HUES64 (cell line): ENCODE measurements at regions not wholly inside any gene's neighbourhood (a gene's known extent, or its start where the extent isn't known, plus 50 kb on each side); places are given as distances from the start of the nearest gene placed in this dataset.

Experiments
- H3K27ac ChIP-seq: 2 replicates; pipeline ENCODE4 v1.7.0; 2013; ENCODE audit warnings: low read depth, low read length, inconsistent platforms
- H3K27me3 ChIP-seq: 2 replicates; pipeline ENCODE4 v1.6.1; 2013; ENCODE audit warnings: mild to moderate bottlenecking, low read length; ENCODE audit not compliant: insufficient read depth
- H3K36me3 ChIP-seq: 2 replicates; pipeline ENCODE4 v1.6.1; 2013; ENCODE audit warnings: mild to moderate bottlenecking, low read length; ENCODE audit not compliant: insufficient read depth
- H3K4me1 ChIP-seq: 2 replicates; pipeline ENCODE4 v1.6.1; 2013; ENCODE audit warnings: mild to moderate bottlenecking, low read length, moderate library complexity; ENCODE audit not compliant: insufficient read depth
- H3K4me3 ChIP-seq: 2 replicates; pipeline ENCODE4 v1.5.1; 2013; ENCODE audit warnings: mild to moderate bottlenecking, low read length, moderate library complexity
- H3K9ac ChIP-seq: 2 replicates; pipeline ENCODE4 v1.6.1; 2013; ENCODE audit warnings: mild to moderate bottlenecking, low read depth, low read length
- H3K9me3 ChIP-seq: 2 replicates; pipeline ENCODE4 v1.6.1; 2013; ENCODE audit warnings: low read depth, low read length; ENCODE audit not compliant: insufficient read depth
- WGBS: fragments of 150-250, 120-280 bp; methylation state at CpG from one replicate; pipeline ENCODE4 v1.1.7; 2013; ENCODE audit warnings: missing lambda C conversion rate; 5-methylcytosine and 5-hydroxymethylcytosine counted together

DNA sequence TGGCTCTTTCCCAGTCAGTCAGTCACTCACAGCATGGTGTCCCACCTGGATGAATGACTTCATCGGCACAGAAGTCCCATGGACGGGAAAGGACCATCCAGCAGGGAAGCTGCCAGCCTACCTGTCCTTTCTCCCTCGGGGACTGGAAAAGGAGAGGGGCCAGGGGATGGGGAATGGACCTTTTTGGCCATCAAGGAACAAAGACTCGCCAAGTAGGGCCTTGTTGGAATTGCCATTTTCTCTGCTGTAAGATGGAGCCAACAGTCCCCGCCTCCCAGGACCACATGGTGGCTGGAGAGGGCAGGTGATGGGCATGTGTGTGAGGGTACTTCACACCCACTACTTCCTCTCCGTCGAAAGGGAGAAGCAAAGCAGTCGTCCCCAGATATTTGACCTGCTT, 67.8 kb upstream of the LHX1 start:
- WGBS: 80% methylated on average over 8 of the region's 8 CpGs
- Histone ChIP-seq H3K4me3 (no peak overlapping the region), H3K36me3 (no peaks in the 10 kb centered on the region), H3K4me1 (peaks cover 3% of the 10 kb centered on the region; the same call in 1 of the 2 replicates), H3K9ac (no peak overlapping the region), H3K9me3 (no peaks in the 10 kb centered on the region), H3K27me3 (no peaks in the 10 kb centered on the region), H3K27ac (no peak overlapping the region)

DNA sequence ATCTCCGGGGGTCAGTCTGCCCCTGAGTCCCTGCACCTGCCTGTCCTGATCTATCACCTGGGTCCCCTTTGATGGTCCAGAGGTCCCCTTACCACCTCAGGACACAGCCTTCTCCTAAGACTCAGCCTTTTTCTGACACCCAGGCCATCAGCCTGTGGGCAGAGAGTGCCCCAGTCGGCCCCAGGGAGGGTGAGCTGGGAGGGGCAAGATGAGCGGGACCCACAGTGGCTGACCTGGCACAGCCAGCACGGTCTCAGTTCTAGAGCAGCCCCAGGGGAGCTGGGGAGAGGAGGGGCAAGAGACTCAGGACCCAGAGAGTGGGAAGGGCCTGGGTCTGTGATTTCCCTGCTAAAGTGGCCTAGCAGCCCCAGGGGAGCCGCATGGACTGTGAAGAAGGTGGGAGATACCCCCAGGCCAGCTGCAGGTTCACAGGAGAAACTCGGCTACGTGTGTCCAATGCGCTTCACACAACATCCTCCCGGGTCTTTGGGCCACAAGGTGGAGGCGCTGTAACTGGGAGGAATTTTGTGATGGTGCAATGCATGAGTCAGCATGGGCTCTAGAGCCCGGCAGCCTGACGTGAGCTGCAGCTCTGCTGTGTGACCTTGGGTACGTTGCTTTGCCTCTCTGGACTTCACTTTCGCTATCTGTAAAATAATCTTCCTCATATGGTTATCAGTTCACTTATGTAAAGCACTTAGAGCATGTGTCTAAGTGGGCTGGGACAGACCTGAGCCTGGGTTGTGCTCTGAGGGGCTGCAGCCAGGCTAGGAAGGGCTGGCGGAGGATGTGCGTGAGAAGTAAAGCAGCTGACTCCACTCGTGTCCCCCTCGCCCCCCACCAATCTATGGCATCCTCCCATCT, 67.2 kb upstream of the LHX1 start:
- H3K27me3 ChIP-seq: no peaks in the 10 kb centered on the region
- WGBS: 70% methylated on average over 18 of the region's 18 CpGs
- H3K4me3 ChIP-seq: no peak overlapping the region
- peaks cover 3% of the 10 kb centered on the region; the same call in 1 of the 2 replicates for H3K4me1 ChIP-seq
- no peak overlapping the region for H3K9ac ChIP-seq
- H3K9me3 ChIP-seq: no peaks in the 10 kb centered on the region
- H3K36me3 ChIP-seq: no peaks in the 10 kb centered on the region
- H3K27ac ChIP-seq: no peak overlapping the region

DNA sequence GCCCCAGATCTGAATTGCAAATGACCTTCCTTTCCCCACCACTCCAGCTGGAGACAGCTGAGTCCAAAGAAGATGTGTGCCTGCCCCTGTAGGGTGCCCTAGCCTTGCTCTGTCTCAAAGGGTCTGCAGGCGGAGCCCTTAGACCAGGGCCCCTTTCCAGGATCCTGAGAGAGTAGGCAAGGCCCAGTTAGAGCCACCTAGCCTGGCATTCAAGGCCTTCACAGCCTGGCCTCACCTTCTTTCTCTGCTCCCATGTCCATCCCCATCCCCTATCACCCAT, 66.6 kb upstream of the LHX1 start:
- H3K9ac ChIP-seq: no peak overlapping the region
- H3K4me3 ChIP-seq: no peak overlapping the region
- no peaks in the 10 kb centered on the region for H3K9me3 ChIP-seq
- H3K27ac ChIP-seq: no peak overlapping the region
- peaks cover 6% of the 10 kb centered on the region; the same call in 1 of the 2 replicates for H3K4me1 ChIP-seq
- no peaks in the 10 kb centered on the region for H3K27me3 ChIP-seq
- 64% methylated on average over 1 of the region's 1 CpG for WGBS
- no peaks in the 10 kb centered on the region for H3K36me3 ChIP-seq

DNA sequence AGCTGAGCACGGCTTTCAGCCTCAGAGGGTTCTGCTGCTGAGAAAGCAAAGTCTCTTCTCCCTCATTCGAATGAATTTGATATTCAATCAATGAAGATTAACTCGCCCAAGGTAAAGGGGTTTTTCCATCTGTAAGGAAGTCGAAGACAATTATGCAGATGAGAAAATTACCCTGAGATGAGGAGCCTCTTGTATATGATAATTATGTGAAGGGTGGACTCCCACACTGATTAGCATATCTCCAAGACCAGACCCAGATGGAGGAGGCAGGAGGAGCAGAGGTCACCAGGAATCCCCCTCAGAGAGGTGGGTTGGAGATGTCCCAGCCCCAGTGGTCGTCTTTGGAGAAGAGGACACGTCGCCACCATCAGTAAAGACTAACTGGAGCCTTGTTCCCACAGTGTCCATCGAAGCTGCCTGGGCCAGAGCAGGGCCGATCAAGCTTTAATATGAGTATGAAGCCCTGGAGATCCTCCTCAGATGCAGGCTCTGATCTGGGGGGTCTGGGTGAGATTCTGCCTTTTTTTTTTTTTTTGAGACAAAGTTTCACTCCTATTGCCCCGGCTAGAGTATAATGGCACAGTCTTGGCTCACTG, 61.5 kb upstream of the LHX1 start:
- Histone ChIP-seq H3K4me1 (peaks cover 5% of the 10 kb centered on the region; the same call in 1 of the 2 replicates), H3K9me3 (no peaks in the 10 kb centered on the region), H3K27ac (no peak overlapping the region), H3K27me3 (no peaks in the 10 kb centered on the region), H3K36me3 (no peaks in the 10 kb centered on the region), H3K4me3 (no peak overlapping the region), H3K9ac (no peak overlapping the region)
- 76% methylated on average over 10 of the region's 10 CpGs for WGBS

DNA sequence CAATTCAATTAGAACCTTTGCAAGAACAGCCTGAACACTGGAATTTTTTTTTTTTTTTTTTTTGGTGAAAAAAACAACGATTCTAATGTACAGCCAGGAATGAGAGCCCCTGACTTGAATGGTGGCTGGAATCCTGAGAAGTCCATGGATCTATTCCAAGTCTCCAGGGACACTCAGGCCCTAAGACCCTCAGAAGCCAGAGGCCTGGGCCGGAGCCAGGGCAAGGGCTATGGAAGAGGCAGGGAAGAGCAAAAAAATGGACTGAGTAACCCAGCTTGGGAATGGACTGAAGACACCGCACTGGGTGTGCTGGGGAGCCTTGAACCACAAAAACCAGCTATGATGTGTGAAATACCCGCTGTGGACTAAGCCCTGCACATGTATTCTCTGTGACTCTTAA, 60.3 kb upstream of the LHX1 start:
- Histone ChIP-seq H3K9ac (no peak overlapping the region), H3K4me1 (0 out of 2 replicates have a peak, but pooled peaks cover 5% of the 10 kb centered on the region), H3K27me3 (no peaks in the 10 kb centered on the region), H3K9me3 (no peaks in the 10 kb centered on the region), H3K27ac (no peak overlapping the region), H3K36me3 (no peaks in the 10 kb centered on the region), H3K4me3 (no peak overlapping the region)
- 89% methylated on average over 4 of the region's 4 CpGs for WGBS

DNA sequence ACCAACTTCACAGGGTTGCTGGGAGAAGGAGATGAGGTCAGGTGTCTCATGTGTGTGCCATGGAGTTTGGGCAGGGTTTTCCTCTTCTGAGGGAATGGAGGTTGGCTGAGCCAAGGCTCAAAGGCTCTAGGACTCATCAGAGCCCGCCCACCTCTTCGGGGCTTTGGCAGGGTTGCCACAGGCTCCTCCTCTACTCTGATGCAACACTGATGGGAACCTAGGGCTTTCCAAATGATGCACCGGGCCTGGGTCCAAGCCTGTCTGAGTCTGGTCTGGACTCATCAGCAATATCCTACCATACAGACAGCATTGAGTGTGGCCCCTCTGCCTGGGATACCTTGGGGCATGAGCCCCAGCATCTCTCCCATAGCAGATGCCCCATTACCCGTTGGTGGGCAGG, 59.5 kb upstream of the LHX1 start:
- Histone ChIP-seq H3K27me3 (no peaks in the 10 kb centered on the region), H3K27ac (no peak overlapping the region), H3K4me1 (0 out of 2 replicates have a peak, but pooled peaks cover 5% of the 10 kb centered on the region), H3K36me3 (no peaks in the 10 kb centered on the region), H3K9me3 (no peaks in the 10 kb centered on the region), H3K9ac (no peak overlapping the region), H3K4me3 (no peak overlapping the region)
- 81% methylated on average over 4 of the region's 4 CpGs for WGBS

DNA sequence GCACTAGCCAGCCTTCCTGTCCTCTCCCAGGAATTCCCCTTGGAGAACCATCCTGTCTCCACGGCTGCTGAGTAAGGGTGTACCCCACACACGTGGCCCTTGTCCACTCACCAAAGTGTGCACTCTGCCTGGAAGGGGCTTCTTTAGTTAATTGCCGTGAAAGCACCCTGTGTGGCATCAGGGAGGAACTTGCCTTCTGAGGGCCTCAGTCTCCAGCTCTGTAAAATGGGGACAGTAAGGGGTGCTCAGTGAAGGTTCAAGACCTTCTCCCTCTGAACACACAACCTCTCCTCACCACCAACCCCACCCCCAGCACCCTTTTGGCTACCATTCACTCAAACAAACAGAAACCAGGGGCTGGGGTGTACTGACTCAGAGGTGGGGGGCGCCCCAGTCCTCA, 59.1 kb upstream of the LHX1 start:
- Histone ChIP-seq H3K4me3 (no peak overlapping the region), H3K4me1 (0 out of 2 replicates have a peak, but pooled peaks cover 5% of the 10 kb centered on the region), H3K9ac (no peak overlapping the region), H3K27ac (no peak overlapping the region), H3K9me3 (no peaks in the 10 kb centered on the region), H3K36me3 (no peaks in the 10 kb centered on the region), H3K27me3 (no peaks in the 10 kb centered on the region)
- 92% methylated on average over 4 of the region's 4 CpGs for WGBS

DNA sequence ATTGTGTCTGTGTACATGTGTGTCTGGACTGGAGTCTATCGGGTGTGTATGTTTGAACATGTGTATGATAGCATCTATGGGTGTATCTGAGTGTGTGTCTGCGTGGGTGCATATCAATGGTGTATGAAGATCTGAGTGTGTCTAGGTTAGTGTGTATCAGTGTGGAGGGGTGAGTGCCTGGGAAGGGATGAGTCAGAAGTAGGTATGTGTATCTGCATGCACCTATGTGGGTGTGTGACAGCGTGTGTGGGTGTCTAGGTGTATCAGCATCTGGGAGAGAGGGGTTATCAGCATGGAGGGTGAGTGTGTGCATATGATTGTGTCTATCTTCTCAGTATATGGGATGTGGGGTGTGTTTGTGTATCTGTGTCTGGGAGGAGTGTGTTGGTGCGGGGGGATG, 58.2 kb upstream of the LHX1 start:
- Histone ChIP-seq H3K9ac (no peak overlapping the region), H3K36me3 (no peaks in the 10 kb centered on the region), H3K9me3 (no peaks in the 10 kb centered on the region), H3K27me3 (no peaks in the 10 kb centered on the region), H3K4me1 (0 out of 2 replicates have a peak, but pooled peaks cover 5% of the 10 kb centered on the region), H3K27ac (no peak overlapping the region), H3K4me3 (no peak overlapping the region)
- 91% methylated on average over 4 of the region's 4 CpGs for WGBS

DNA sequence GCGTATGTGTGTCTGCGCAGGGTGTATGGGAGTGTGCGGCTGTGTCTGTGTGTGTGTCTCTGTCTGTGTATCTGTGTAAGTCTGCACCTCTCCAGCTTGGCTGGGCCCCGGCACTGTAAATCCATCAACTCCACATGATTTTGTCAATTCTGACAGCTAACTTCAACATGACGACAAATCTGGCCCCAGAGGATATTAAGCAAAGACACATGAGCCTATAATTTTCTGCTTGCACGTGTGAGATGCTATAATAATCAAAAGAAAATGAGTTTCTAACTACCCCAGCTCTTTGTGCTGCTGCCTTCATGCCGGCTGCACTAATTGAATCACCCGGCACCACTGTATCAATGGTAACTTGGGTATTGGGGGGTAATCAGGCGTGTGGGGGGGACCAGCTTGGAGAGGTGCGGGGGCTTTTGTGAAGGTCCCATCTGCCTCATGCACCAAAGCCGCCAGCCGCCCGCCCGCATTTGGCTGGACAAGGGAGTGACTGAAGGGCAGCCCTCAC, 57.6 kb upstream of the LHX1 start:
- Histone ChIP-seq H3K4me3 (no peak overlapping the region), H3K27ac (no peak overlapping the region), H3K36me3 (no peaks in the 10 kb centered on the region), H3K9ac (no peak overlapping the region), H3K9me3 (no peaks in the 10 kb centered on the region), H3K4me1 (peaks cover 5% of the 10 kb centered on the region; the same call in 1 of the 2 replicates), H3K27me3 (no peaks in the 10 kb centered on the region)
- WGBS: 93% methylated on average over 14 of the region's 14 CpGs

DNA sequence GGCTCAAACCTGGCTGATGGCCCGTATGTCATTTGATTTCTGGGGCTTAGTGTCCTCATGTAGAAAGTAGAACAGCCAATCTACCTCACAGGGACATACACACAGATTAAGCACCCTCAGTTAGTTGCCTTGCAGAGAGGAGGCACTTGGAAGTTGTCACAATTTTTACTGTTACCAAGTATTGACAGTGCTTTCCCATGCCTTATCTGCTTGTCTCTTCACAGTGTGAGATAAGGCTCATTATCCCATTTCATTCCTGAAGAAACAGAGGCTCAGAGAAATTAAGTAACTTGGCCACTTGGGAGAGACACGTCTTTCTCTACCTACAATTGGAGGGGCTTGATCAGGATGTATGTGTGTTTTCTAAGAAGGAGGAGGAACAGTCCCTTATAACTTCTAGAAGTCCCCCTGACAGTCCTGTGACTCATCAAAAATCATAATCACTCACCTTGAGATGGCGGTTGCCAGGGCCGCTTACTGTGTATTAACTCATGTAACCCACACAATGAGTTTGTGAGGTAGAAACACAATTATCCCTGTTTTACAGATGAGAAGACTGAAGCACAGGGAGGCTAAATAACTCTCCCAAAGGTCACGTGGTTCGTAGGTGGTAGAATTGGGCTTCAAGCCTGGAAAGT, 56.9 kb upstream of the LHX1 start:
- H3K4me1 ChIP-seq: peaks cover 5% of the 10 kb centered on the region; the same call in 1 of the 2 replicates

DNA sequence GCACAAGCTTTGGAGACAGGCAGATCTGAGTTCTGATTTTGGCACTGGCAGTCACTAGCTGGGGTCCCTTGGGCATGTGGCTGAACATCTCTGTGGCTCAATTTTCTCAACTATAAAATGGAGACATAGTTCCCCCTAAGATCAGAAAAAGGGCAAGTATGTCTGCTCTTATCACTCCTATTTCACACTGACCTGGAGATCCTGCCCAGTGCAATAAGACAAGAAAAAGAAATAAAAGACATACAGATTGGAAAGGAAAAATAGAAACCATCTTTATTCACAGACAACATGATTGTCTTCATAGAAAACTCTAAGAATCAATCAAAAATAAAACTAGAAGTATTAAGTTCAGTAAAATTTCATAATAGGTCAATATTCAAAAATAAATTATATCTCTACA, 56.0 kb upstream of the LHX1 start:
- no peak overlapping the region for H3K27ac ChIP-seq
- no peak overlapping the region for H3K4me3 ChIP-seq
- H3K9me3 ChIP-seq: no peaks in the 10 kb centered on the region
- no peaks in the 10 kb centered on the region; the same call in 1 of the 2 replicates for H3K4me1 ChIP-seq
- no peaks in the 10 kb centered on the region for H3K36me3 ChIP-seq
- H3K9ac ChIP-seq: no peak overlapping the region
- H3K27me3 ChIP-seq: no peaks in the 10 kb centered on the region

More for the DNA sequence above, 56.9 kb upstream of the LHX1 start:
- Histone ChIP-seq H3K27ac (no peak overlapping the region), H3K27me3 (no peaks in the 10 kb centered on the region), H3K36me3 (no peaks in the 10 kb centered on the region), H3K9ac (no peak overlapping the region), H3K9me3 (no peaks in the 10 kb centered on the region), H3K4me3 (no peak overlapping the region)
- 87% methylated on average over 6 of the region's 6 CpGs for WGBS
